ENCODE measurements at regions not wholly inside any gene's neighbourhood (a gene's known extent, or its start where the extent isn't known, plus 50 kb on each side); places are given as distances from the start of the nearest gene placed in this dataset.

GRCh38 chr14:85037411-85037810 is 492.5 kb upstream of the FLRT2 start:
- no peak overlapping the region for H3K27ac ChIP-seq (ENCODE audit: low read length, poor library complexity, severe bottlenecking)
- H3K9me3 ChIP-seq (ENCODE audit: control insufficient read depth, low read length), result no peaks in the 10 kb centered on the region
- no peak overlapping the region for H2BK12ac ChIP-seq (ENCODE audit: low read length in 2 of 2)
- no peak for DNase-seq
- H3K27me3 ChIP-seq (ENCODE audit: control insufficient read depth in 1 of 2, insufficient read depth in 1 of 2, low read length in 2 of 2), result no peaks in the 10 kb centered on the region
- H3K9ac ChIP-seq (ENCODE audit: low read length), result no peak overlapping the region
- 90% methylated on average over 2 of the region's 2 CpGs for WGBS
- H3K14ac ChIP-seq (ENCODE audit: low read length in 2 of 2), result no peak overlapping the region
- no peak overlapping the region for H2AFZ ChIP-seq (ENCODE audit: low read depth, low read length)
- H3K36me3 ChIP-seq (ENCODE audit: control insufficient read depth in 1 of 2, insufficient read depth in 2 of 2, low read depth in 1 of 2, low read length in 2 of 2), result no peaks in the 10 kb centered on the region
- no peak overlapping the region for H3K4me3 ChIP-seq (ENCODE audit: insufficient read depth in 1 of 2, low read depth in 1 of 2, low read length in 2 of 2)
- H2BK120ac ChIP-seq (ENCODE audit: low read depth, low read length), result no peak overlapping the region
- H2BK5ac ChIP-seq (ENCODE audit: low read depth, low read length, poor library complexity, severe bottlenecking), result no peak overlapping the region
- H3K4ac ChIP-seq (ENCODE audit: low read depth in 1 of 2, low read length in 2 of 2), result no peak overlapping the region
- H3K4me2 ChIP-seq (ENCODE audit: low read length, poor library complexity, severe bottlenecking), result no peak overlapping the region
- H2BK15ac ChIP-seq (ENCODE audit: low read depth, poor library complexity, severe bottlenecking), result no peak overlapping the region
- no peak overlapping the region for H3K23ac ChIP-seq (ENCODE audit: low read length in 2 of 2)
- no peaks in the 10 kb centered on the region for H3K4me1 ChIP-seq (ENCODE audit: control insufficient read depth, insufficient read depth, low read depth, low read length)
- no peak overlapping the region for H4K91ac ChIP-seq (ENCODE audit: low read length)
- no peak overlapping the region for H3K18ac ChIP-seq (ENCODE audit: low read depth in 1 of 2, low read length in 2 of 2)
- no peak overlapping the region for H2AK5ac ChIP-seq (ENCODE audit: low read length, severe bottlenecking)
- no peaks in the 10 kb centered on the region for H3K79me1 ChIP-seq (replicated peaks; ENCODE audit: low read length, poor library complexity, severe bottlenecking)
- no peak overlapping the region for H4K8ac ChIP-seq (ENCODE audit: low read length)

DNA sequence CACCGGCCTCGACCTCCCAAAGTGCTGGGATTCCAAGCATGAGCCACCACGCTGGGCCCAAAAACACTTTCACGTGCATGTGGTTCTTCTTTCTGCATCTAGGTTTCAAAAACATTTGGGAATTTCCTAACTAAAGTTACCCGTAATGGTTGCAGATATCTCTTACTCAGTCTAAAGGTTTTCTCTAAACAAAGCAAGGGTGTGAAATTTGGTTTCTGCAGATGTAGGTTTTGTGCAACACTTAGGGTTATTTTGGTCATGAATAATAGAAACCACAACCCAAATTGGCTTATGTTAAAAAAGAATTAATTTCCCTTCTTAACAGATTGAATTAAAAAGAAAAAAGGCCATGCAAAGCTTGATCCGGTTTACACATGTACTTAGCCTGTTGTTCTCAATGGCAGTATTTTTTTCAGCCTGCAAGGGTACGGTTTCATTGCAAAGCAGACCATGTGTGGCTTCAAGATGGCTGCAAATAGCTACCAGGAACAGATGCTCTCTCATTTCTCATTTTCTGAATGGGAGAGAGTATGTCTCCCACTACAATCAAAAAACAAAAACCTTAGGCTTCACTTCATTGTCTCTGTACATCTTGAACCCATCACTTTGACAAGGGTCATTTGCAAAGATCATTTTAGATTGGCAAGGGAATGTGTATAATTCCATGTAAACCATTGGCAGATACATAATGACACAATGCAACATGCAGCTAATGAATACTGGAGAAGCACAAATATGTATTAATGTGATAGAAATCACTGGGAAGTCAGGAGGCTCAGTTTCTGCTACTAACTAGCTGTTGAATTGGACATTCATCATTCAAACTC is 491.2 kb upstream of the FLRT2 start:
- Histone ChIP-seq H3K9me3 (ENCODE audit: control insufficient read depth, low read length) (no peaks in the 10 kb centered on the region), H2AK5ac (ENCODE audit: low read length, severe bottlenecking) (no peak overlapping the region), H3K18ac (ENCODE audit: low read depth in 1 of 2, low read length in 2 of 2) (no peak overlapping the region), H3K14ac (ENCODE audit: low read length in 2 of 2) (no peak overlapping the region), H3K4ac (ENCODE audit: low read depth in 1 of 2, low read length in 2 of 2) (no peak overlapping the region), H4K8ac (ENCODE audit: low read length) (no peak overlapping the region), H3K4me2 (ENCODE audit: low read length, poor library complexity, severe bottlenecking) (no peak overlapping the region), H3K27ac (ENCODE audit: low read length, poor library complexity, severe bottlenecking) (no peak overlapping the region), H3K79me1 (replicated peaks; ENCODE audit: low read length, poor library complexity, severe bottlenecking) (no peaks in the 10 kb centered on the region), H3K4me1 (ENCODE audit: control insufficient read depth, insufficient read depth, low read depth, low read length) (no peaks in the 10 kb centered on the region), H3K36me3 (ENCODE audit: control insufficient read depth in 1 of 2, insufficient read depth in 2 of 2, low read depth in 1 of 2, low read length in 2 of 2) (no peaks in the 10 kb centered on the region), H2BK120ac (ENCODE audit: low read depth, low read length) (no peak overlapping the region), H2BK15ac (ENCODE audit: low read depth, poor library complexity, severe bottlenecking) (no peak overlapping the region), H2BK12ac (ENCODE audit: low read length in 2 of 2) (no peak overlapping the region), H2BK5ac (ENCODE audit: low read depth, low read length, poor library complexity, severe bottlenecking) (no peak overlapping the region), H3K9ac (ENCODE audit: low read length) (no peak overlapping the region), H3K4me3 (ENCODE audit: insufficient read depth in 1 of 2, low read depth in 1 of 2, low read length in 2 of 2) (no peak overlapping the region), H3K23ac (ENCODE audit: low read length in 2 of 2) (no peak overlapping the region), H2AFZ (ENCODE audit: low read depth, low read length) (no peak overlapping the region), H4K91ac (ENCODE audit: low read length) (no peak overlapping the region), H3K27me3 (ENCODE audit: control insufficient read depth in 1 of 2, insufficient read depth in 1 of 2, low read length in 2 of 2) (no peaks in the 10 kb centered on the region)
- DNase-seq, result no peak
- 93% methylated on average over 7 of the region's 7 CpGs for WGBS

GRCh38 chr14:85039353-85039626 is 490.7 kb upstream of the FLRT2 start:
- no peak overlapping the region for H4K91ac ChIP-seq (ENCODE audit: low read length)
- H2AFZ ChIP-seq (ENCODE audit: low read depth, low read length), result no peak overlapping the region
- no peaks in the 10 kb centered on the region for H3K4me1 ChIP-seq (ENCODE audit: control insufficient read depth, insufficient read depth, low read depth, low read length)
- no peak for DNase-seq
- no peak overlapping the region for H3K4me3 ChIP-seq (ENCODE audit: insufficient read depth in 1 of 2, low read depth in 1 of 2, low read length in 2 of 2)
- no peak overlapping the region for H3K9ac ChIP-seq (ENCODE audit: low read length)
- no peak overlapping the region for H3K23ac ChIP-seq (ENCODE audit: low read length in 2 of 2)
- H3K36me3 ChIP-seq (ENCODE audit: control insufficient read depth in 1 of 2, insufficient read depth in 2 of 2, low read depth in 1 of 2, low read length in 2 of 2), result no peaks in the 10 kb centered on the region
- no peak overlapping the region for H4K8ac ChIP-seq (ENCODE audit: low read length)
- H2BK12ac ChIP-seq (ENCODE audit: low read length in 2 of 2), result no peak overlapping the region
- H3K27ac ChIP-seq (ENCODE audit: low read length, poor library complexity, severe bottlenecking), result no peak overlapping the region
- H2AK5ac ChIP-seq (ENCODE audit: low read length, severe bottlenecking), result no peak overlapping the region
- no peak overlapping the region for H3K18ac ChIP-seq (ENCODE audit: low read depth in 1 of 2, low read length in 2 of 2)
- no peak overlapping the region for H2BK120ac ChIP-seq (ENCODE audit: low read depth, low read length)
- no peak overlapping the region for H2BK5ac ChIP-seq (ENCODE audit: low read depth, low read length, poor library complexity, severe bottlenecking)
- H3K4ac ChIP-seq (ENCODE audit: low read depth in 1 of 2, low read length in 2 of 2), result no peak overlapping the region
- H3K14ac ChIP-seq (ENCODE audit: low read length in 2 of 2), result no peak overlapping the region
- H2BK15ac ChIP-seq (ENCODE audit: low read depth, poor library complexity, severe bottlenecking), result no peak overlapping the region
- H3K4me2 ChIP-seq (ENCODE audit: low read length, poor library complexity, severe bottlenecking), result no peak overlapping the region
- no peaks in the 10 kb centered on the region for H3K27me3 ChIP-seq (ENCODE audit: control insufficient read depth in 1 of 2, insufficient read depth in 1 of 2, low read length in 2 of 2)
- H3K79me1 ChIP-seq (replicated peaks; ENCODE audit: low read length, poor library complexity, severe bottlenecking), result no peaks in the 10 kb centered on the region
- no peaks in the 10 kb centered on the region for H3K9me3 ChIP-seq (ENCODE audit: control insufficient read depth, low read length)

DNA sequence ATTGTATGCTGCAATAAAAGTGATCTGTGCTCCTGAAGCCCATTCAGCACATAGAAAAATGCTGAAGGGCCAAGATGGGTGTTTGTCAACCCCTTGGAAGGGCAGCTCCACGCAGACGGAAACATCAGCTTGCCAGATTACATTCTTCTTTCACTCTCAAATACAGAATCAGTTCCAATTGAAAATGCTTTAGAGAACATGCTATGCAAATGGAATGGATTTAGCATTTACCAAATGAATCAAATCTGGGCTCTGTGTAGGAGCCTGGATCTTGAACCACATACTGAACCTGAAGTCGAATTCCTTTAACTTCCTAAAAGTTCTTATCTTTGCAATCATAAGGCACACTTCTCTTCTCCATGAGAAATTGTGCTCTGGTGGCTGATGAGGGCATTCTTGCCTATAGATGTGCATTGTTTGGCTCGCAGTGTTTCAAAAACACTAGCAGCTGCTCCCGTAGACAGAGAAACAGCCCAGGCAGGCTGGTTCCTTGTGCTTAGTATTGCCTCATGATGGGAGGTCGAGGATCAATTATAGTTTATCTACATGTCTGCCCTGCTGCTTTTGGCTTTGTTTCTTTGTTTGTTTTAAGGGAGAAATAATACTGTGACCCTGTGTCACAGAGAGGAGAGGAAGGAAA is 489.8 kb upstream of the FLRT2 start:
- H3K36me3 ChIP-seq (ENCODE audit: control insufficient read depth in 1 of 2, insufficient read depth in 2 of 2, low read depth in 1 of 2, low read length in 2 of 2), result no peaks in the 10 kb centered on the region
- WGBS, result 69% methylated on average over 5 of the region's 6 CpGs
- H2AK5ac ChIP-seq (ENCODE audit: low read length, severe bottlenecking), result no peak overlapping the region
- H2BK5ac ChIP-seq (ENCODE audit: low read depth, low read length, poor library complexity, severe bottlenecking), result no peak overlapping the region
- no peak overlapping the region for H2BK120ac ChIP-seq (ENCODE audit: low read depth, low read length)
- H3K18ac ChIP-seq (ENCODE audit: low read depth in 1 of 2, low read length in 2 of 2), result peak overlapping the region in 1 of 2 experiments; percentile 57
- H3K9ac ChIP-seq (ENCODE audit: low read length), result no peak overlapping the region
- peak overlapping the region in 1 of 2 experiments; percentile 37 for H3K4me3 ChIP-seq (ENCODE audit: insufficient read depth in 1 of 2, low read depth in 1 of 2, low read length in 2 of 2)
- H3K27ac ChIP-seq (ENCODE audit: low read length, poor library complexity, severe bottlenecking), result no peak overlapping the region
- no peak overlapping the region for H2AFZ ChIP-seq (ENCODE audit: low read depth, low read length)
- H3K9me3 ChIP-seq (ENCODE audit: control insufficient read depth, low read length), result no peaks in the 10 kb centered on the region
- no peak overlapping the region for H2BK15ac ChIP-seq (ENCODE audit: low read depth, poor library complexity, severe bottlenecking)
- no peak overlapping the region for H4K8ac ChIP-seq (ENCODE audit: low read length)
- no peaks in the 10 kb centered on the region for H3K27me3 ChIP-seq (ENCODE audit: control insufficient read depth in 1 of 2, insufficient read depth in 1 of 2, low read length in 2 of 2)
- no peak overlapping the region for H3K4me2 ChIP-seq (ENCODE audit: low read length, poor library complexity, severe bottlenecking)
- no peaks in the 10 kb centered on the region for H3K79me1 ChIP-seq (replicated peaks; ENCODE audit: low read length, poor library complexity, severe bottlenecking)
- H3K4ac ChIP-seq (ENCODE audit: low read depth in 1 of 2, low read length in 2 of 2), result no peak overlapping the region
- no peak for DNase-seq
- H3K23ac ChIP-seq (ENCODE audit: low read length in 2 of 2), result no peak overlapping the region
- no peak overlapping the region for H4K91ac ChIP-seq (ENCODE audit: low read length)
- H3K4me1 ChIP-seq (ENCODE audit: control insufficient read depth, insufficient read depth, low read depth, low read length), result no peaks in the 10 kb centered on the region
- no peak overlapping the region for H2BK12ac ChIP-seq (ENCODE audit: low read length in 2 of 2)
- no peak overlapping the region for H3K14ac ChIP-seq (ENCODE audit: low read length in 2 of 2)
